OCI-M1 (cell line): ENCODE measurements at regions not wholly inside any gene's neighbourhood (a gene's known extent, or its start where the extent isn't known, plus 50 kb on each side); places are given as distances from the start of the nearest gene placed in this dataset.
A peak's percentile ranks its signal among the peaks of the same experiment; 100 is the strongest.

ENCODE experiments used
- DNase-seq: peaks from one replicate; lab custom pipeline; 2025; lab: John Stamatoyannopoulos, UW

DNA sequence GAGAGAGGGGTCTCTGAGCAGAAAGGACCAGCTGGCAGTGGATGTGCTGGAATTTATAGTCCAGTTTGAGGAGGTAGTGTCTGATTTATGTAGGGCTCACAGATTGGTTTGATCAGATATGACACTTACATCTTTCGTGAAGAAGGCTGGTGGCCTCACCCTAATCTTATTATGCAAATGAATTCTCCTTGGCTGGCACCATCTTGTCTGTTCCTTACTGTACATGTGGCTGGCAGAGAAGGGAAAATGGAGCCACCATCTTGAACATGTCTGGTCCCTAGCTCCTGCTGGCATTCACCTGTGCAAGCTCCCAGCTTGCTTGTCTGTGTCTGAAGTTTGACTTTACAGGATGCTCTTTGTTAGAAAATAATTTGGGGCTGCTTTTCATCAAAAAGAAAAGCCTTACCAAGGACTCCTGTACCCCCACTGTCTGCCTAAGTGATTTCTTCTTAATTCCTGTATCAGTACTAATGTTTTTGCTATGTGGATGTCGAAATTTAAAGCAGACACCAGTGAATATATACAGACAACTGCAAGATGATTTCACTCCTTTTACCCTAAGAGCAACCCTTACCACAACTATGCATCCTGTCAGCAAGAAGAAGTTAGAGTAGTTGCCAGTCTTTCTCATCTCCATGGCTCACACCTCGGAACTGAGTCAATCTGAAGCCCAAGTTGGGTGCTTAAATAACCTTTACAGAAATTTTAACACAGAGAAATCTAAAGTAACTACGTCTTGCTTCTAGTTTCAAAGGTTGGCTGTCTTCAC lies 322.0 kb upstream of the SEMA3D start:
- DNase-seq = no peak

DNA sequence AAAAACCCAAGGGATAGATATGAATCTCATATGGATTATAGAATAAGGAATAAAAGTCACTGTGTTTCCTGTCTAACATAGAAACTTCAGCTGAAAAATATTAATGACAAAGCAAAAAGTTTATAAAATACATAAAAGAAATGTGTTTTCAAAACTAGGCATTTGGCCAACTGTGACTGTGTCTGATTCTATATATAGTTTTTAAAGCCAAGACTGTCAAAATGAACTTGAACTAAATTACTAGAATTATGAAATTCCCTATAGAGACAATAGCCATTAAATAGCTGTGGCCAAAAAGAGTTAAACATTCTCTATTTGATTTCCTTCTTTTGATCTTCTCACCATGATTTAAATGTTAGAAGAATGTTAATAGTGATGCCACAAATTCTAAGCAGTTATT lies 311.2 kb upstream of the SEMA3D start:
- no peak for DNase-seq

DNA sequence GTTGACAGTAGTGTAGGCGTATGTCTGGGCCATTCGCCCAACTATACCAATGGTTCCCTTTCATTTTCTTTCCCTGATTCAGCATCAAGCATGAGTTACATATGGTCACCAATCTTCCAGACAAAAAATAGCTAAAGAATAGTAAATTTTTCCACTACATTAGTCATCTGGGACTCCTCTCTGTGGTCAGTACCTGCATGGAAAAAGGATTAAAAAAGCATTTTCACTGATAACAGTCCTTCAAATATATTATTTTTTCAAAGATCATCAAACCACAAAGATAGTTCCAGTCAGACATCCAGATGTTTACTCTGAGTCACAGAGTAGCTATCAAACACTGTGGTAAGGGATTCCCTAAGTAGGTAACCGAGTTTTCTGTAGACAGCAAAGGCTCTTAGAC lies 302.6 kb upstream of the SEMA3D start:
- peak; percentile 80 for DNase-seq

DNA sequence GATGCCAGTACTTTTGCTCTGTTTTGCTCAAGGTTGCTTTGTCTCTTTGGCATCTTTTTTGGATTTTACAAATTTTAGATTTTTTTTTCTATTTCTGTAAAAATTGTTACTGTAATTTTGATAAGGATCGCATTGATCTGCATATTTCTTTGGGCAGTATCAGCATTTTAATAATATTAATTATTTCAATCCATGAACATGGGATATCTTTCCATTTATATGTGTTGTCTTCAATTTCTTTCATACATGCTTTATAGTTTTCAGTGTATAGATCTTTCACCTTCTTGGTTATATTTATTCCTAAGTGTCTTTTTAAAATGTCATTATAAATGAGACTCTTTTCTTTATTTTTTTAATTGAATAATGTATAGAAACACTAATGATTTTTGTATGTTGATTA lies 301.6 kb upstream of the SEMA3D start:
- no peak for DNase-seq

DNA sequence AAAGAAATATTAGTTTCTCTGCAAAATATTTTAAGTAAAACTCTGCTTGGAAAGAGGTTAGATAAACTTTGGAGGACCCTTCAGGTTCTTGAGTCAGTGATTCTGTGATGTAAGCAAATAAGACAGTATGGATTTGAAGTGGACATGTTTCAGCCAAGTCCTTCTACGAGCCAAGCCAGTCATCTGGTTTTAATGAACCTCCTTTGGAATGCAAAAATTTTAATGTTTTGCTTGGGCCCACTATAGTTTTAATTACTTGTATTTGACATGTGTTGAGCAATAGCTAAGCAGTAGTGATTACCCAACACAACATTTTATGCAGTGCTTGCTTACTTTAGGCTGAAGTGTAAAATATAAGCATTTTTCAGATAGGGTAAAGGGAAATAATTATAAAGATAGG lies 296.3 kb upstream of the SEMA3D start:
- no peak for DNase-seq

DNA sequence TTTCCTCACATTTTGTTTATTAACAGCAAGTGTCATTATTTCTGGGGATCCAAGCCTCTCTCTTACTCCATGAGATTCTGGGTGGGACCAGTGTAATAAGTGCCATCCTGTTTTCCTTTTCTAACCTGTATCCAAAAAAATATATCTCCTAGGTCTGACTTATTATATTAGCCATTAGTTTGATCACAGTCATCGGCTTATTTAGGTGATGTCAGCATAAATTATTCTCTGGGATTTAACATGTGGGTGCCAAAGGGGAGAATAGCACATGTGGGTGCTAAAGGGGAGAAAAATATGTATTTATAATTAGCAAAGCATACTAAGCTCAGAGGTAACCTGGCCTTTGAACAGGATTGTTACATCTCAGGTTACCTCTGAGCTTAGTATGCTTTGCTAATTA lies 293.8 kb upstream of the SEMA3D start:
- no peak for DNase-seq

DNA sequence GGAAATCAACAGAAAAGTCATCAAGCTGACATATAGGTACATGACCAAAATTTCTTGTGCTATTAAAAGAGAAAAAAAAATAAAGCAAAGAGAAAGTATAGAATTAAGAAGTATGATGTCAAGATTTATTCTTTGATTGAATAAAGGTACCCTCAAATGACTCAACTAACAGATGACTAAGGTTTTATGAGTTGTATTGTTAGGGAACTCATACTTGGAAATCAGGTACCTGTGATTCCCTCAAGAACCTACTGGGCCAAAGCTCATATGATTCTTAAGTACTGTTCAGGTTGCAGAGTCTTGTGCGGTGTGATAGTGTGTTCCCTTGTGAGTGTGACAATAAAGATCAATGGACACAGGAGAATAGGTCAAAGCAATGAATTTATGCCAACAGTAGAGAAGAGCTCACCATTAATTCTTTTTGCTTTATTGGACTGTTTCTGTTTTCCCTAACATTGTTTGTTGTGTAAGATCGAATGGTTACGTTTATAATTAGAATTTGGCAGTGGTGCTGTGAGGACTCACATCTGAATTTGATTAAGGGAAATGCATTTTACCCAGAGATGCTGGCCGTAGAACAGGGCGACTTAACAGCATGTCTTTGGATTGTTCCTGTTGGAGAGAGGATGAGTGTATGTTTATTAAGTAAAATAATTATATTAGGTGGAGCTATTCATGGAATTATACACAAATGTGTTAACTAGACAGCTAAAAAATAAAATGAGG lies 293.2 kb upstream of the SEMA3D start:
- DNase-seq = no peak

DNA sequence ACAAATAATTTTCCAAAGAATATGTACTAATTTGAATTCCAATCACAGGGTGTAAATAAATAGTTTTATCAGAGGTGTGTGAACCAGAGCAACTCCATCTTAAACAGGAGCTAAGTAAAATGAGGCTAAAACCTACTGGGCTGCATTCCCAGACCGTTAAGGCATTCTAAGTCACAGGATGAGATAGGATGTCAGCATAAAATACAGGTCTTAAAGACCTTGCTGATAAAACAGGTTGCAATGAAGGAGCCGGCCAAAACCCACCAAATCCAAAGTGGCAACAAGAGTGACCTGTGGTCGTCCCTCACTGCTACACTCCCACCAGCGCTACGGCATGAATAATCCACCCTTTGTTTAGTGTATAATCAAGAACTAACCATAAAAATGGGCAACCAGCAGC lies 291.7 kb upstream of the SEMA3D start:
- DNase-seq = no peak

DNA sequence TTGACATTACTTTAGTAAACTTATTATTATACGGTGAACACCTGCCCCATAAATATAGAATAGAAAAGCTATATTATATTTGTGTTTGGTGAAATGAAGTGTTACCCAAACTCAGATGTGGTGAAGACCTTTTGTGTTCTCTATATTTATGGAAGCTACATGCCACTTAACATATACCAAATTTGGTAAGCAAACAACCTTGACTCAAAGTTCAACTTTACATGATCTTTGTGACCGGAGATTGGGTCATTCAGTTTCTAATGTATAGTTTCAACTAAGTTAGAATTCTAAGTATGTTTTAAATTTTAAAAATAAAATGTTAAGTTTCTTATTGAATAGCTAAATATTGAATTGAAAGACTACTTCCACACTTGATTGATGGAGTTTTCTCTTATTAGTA lies 288.6 kb upstream of the SEMA3D start:
- DNase-seq = no peak

DNA sequence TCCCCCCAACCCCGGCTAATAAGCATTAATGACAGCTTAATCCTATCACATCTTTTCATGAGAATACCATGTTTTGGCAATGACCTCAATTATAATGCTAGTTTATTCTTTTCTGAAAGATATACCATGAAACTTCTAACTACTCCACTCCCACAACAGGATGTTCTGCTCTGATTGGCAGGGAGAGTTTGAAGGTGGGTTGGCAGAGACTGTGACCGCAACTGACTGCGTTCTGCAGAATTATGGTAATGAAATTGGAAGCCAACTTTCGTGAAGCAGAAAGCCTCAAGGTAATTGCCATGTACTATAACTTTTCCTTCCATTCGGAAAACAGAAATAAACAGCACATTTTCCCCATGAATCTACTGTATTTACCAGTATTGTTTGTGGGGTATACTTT lies 288.2 kb upstream of the SEMA3D start:
- DNase-seq = peak; percentile 25

DNA sequence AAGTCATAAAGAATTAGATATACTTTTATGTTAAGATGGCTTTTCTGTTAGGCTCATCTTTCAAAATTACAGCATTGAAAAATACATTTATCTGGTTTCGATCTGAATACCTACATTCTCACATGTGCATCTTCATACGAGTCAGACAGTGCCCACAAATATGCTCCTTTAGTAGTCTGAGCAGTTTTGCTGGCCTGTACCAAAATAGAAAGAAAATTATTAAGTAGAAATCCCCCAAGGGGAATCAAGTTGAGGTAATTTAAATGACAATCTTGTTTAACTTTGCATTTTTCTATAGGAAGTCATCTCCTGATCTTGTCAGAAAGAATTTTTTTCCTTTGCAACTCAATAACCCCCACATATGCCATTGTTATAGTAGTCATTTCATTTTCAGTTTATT lies 287.4 kb upstream of the SEMA3D start:
- no peak for DNase-seq

DNA sequence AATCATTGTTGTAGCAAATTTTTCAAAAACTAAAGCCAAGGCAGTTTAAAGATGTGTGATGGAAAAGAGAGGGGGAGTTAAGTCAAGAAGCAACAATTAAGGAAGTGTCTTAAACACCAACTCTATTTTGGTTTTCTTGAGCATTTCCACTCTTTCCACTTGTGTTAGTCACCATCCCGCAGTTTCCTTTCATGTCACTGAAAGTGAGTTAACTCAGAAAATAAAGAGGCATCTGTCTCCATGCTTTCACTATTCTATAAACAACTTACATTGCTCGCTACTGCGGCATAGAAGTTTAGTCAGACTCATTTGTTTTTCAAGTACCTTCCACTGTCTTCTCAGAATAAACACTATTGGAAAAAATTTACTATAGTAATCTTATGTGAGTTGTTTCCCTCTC lies 284.9 kb upstream of the SEMA3D start:
- DNase-seq = peak; percentile 80

DNA sequence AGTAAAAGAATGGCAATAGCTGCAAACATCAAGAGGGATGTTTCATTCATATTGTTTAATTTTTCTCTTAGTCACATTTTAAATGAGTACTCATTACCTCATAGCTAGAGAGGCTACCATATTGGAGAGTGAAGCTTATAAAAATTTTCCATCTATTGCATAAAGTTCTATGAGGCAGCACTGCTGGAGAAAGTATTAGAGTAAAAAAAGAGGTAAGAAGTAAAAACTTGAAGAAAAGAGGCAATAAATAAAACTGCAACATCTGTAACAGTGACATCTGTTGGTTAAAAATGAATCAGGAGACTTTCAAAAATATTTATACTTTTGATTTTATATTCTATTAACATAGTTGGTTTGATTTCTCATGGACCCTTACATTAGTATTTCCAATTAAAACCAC lies 284.5 kb upstream of the SEMA3D start:
- peak; percentile 70 for DNase-seq

DNA sequence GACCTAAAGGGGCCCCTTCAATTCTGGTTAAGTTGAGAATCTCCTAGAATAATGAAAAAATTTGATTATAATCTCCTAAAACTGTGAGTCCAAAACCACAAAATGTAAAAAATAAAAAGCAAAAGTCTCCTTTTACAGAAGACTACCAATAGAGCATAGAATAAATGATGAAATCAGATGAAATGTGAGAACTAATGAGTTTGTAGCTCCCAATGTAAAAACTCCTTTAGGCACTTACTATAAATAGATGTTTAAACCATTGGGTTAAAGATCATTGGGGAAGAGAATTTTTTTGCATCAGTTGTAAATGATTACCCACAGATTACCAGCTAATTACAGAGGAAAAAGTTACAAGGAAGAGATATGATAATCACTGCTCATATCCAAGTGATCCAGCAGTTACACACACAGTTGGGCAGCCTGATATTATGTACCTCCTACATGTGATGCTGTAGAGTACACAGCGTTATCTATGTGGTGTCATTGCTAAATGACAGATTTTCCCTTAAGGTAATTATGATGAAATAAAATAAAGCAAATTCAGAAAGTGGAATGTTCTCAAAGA lies 282.7 kb upstream of the SEMA3D start:
- peak; percentile 86 for DNase-seq

DNA sequence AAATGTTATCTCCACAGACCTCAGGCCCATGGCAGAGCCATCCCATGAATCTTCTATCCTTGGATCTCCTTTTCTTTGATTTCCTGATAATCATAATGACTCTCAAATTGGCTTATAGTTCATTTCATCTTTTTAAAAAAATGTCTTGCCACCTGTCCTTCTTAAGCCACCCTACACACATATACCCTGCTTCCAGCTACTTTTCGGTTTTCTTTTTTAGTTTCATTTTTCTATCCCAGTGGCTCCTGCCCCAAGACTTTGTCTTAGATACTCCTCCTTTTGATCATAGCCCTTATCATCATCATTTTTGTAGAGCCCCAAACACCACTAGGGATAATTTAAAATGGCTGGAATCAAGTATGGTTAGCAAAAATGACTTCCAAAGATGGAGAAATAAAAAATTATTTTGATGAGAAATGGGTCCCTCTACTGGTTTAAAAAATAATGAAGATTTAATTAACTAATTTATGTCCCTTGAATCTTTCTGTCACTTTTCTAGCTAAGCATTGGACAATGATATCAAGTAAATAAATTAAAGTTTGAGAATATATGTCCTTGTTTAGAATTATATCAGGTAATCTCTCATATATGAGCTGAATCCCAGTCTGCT lies 277.3 kb upstream of the SEMA3D start:
- peak; percentile 75 for DNase-seq

DNA sequence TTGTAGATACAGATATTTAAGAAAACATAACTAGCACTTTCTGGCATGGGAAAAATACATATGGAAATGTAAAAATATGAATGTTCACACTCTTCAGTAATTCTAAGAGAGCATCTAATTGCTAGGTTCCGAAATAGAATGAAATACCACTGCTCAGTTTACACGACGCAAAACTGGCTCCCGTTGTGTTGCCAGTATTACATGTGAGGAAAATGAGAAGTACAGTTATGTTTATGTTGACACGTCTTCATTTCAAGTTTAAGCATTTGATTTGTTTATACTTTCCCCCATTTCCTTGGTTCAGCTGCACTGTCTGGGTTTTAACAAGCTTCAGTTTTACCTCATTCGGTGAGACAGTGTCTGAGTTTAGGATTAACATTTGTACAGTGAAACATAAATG lies 275.8 kb upstream of the SEMA3D start:
- DNase-seq = no peak

DNA sequence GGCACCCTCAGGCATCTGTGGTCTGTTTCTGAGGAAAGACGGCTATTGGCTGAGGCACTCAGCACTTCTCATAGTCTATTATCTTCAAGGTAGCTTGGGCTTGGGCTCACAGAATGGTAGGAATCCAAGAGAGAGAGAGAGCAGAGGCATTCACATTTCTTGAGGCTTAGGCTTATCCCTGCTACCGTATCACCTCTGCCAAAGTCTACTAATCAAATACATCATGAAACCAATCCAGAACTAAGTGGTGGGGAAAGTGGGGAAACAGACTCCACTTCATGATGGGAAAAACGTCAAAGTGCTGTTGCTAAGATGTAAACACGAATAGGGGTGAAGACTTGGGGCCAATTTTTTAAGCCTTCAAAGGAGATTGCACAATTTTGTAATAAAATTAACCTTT lies 271.1 kb upstream of the SEMA3D start:
- no peak for DNase-seq

DNA sequence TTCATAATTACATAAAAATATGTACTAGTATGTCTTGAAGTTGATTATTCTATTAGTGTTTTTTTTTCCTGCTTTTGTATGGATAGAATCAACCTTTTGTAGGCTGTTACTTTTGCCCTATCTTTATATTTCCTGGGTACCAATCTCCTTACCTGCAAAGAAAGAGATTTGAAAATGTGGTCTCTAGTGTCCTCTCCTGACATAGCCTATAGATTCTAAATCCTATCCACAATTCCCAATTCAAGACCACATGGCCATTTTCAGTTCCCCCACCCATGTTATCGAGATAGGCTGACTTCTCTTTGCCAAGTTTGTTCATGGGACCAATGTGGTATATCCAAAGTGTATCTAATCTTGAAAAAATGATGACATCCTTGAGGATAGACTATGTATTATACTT lies 269.4 kb upstream of the SEMA3D start:
- DNase-seq = peak; percentile 25

DNA sequence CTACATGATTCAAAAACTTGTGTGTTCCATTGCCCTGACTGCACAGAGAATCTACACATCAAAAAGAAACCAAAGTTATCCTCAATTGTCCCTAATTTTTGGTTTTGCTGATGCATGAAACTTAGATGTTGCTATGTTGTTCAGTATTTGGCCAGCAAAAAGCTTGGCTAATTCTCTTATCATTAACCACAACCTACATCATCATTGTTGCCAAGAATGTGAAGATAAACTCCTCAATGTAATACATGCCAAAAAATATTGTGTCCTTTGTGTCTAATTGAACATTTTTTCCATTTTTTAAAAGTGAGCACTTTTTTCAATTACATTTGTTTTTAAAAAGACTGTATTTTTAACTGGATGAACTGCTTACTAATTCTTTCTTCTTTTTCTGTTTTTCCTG lies 268.0 kb upstream of the SEMA3D start:
- no peak for DNase-seq

DNA sequence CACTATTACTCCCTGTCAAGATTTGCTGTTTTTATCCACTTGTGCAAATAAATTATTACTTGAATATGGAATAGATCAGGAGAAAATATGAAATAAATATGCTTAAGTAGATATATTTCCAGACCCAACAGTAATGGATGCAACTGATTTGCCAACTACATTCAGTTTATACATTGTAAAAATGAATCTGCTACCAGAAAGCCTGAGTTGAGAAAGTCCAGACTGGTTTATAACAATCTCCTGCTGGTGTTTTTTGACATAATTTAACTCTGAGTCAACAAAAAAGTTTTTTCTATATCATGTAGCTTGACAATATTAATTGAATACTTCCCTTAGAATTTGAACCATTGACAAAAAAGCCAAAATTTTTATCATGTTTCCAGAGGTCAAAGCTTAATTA lies 265.8 kb upstream of the SEMA3D start:
- DNase-seq = no peak

DNA sequence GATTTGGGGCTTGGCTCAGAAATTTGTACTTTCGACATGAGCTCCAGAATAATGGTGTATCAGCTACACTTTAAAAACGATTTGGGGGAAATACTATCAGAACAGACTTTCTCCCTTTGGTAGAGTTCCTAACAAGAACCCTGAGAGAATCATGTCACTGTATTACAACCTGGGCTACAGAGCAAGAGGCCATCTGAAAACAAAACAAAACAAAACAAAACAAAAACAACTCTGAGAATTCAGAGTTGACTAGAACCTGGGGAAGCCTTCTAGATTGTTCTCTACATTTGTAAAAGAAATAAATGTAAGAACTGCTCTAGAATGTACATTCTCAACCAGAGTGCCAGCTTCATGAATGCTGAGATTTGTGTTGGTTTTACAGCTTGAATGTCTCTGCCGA lies 262.6 kb upstream of the SEMA3D start:
- DNase-seq = no peak

DNA sequence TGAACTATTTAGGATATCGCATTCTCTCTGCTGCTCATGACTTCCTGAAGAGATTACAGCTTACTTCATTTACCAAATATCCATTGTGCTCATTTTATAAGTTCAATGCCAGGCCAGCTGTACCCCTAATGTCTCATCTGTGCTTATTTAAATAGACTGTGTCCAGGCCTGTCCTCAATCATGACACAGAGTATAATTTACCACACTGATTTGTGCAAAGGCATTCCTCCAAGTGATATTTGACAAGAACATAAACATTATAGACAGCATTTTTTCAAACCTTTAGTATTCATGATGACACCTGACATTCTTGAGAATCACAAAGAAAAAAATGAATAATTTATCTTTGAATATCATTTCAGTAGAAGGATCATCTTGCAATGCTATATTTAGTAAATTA lies 260.1 kb upstream of the SEMA3D start:
- DNase-seq = no peak

DNA sequence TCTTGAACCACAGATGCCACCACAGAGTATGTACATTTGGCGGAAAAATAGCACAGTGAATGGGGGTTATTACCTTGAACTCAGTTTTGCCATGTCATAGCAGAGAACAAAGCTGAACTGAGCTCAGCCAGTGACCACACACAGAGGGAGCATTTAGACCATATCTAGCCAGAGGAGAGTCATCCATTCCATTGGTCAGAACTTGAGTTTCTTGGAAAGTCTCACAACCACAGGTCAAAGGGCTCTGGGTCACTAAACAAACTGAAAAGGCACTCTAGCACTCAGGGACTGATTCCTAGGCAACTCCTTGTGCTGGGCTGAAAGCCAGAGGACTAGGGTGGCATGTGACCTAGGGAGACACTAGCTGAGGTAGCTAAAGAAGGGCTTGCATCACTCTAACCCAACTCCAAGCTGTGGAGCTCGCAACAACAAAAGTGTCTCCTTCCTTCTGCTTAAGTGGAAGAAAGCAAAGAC lies 239.7 kb upstream of the SEMA3D start:
- peak; percentile 87 for DNase-seq
